HG03025 (cell line): ENCODE measurements at regions not wholly inside any gene's neighbourhood (a gene's known extent, or its start where the extent isn't known, plus 50 kb on each side); places are given as distances from the start of the nearest gene placed in this dataset.

Experiments used
- ATAC-seq: cut with Tn5 transposase; IDR thresholded peaks from one replicate; pipeline ENCODE4 v1.9.1; 2021; ENCODE audit warnings: mild to moderate bottlenecking, moderate library complexity; ENCODE audit not compliant: unreplicated experiment, low FRiP score

DNA sequence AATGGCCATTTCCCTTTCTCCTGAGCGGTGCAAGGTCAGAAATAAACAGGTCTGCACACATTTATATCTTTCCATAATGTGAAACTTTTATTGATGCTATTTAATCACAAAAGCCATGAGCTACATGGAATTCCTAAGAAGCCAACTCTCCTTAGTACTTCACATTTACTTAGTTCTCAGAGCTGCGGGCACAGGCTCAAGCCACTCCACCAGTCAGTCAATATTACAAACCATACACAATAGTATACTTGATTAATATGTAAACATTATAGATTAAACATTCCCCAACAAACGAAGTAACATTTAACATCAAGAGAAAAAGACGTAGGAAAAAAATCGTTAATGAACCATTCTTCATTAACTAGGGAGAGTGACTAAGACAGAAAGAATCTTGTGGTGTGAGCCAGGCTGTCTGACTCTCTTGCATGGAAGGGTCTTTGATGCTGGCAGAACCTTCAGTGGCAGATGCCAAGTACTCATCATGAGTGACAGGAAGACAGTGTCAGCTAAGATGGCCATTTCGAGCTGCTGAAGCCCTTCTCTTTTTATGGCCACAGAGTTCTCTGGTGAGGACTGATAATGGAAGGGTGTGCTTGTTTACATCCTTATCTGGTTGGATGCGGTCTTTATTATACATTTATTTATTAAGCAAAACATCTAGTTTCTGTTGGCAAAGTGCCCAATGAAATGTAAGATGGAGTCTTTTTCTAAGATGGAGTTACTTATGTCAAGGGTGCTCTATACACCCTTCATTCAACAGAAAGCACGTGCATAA is 115.5 kb upstream of the TUT7 start:
- no peak for ATAC-seq

DNA sequence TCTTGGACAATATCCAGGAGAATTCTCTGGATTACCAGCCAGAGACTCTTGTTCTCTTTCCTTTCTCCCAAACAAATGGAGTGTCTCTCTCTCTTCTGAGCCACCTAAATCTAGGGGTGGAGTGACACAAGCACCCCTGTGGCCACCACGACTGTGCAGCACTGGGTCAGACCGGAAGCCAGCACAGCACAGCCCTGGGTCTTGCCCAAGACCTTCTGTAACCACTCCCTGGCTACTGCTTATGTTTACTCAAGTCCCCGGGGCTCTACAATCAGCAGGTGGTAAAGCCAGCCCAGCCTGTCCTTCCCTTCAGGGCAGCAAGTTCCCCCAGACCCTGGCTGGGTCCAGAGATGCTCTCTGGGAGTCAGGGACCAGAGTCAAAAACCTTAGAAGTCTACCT is 110.0 kb upstream of the TUT7 start:
- ATAC-seq, result no peak

DNA sequence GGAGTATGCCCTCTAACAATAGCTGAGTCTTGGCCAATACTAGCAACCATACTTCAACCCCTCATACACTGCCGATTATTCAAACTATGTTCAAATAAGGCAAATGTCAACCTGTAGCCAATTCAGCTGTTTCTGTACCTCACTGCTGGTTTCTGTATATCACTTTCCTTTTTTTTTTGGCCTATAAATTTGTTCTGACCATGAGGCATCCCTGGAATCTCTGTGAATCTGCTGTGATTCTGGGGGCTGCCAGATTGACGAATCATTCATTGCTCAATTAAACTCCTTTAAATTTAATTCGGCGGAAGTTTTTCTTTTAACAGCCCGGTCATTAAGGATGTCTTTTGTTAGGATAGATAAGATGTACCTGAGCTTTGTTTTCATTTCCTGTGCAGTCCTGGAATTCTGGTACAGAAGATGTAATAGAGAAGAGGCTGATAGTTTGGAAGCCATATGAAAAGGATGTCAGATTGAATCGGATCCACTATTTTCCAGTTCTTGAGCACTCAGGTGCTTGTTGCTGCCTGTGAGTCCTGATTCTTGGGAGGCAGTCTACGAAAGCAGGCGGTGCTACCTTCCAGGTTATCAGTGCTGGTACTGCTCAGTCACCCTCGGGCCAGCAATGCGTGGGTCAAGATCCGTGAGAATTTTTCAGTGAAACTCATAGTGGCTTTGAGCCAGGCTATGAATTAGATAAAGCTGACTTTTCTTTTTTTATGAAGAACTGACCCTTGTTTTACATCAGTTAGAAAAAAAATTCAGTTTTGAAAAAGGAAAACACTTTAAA is 106.2 kb upstream of the TUT7 start:
- ATAC-seq, result no peak

DNA sequence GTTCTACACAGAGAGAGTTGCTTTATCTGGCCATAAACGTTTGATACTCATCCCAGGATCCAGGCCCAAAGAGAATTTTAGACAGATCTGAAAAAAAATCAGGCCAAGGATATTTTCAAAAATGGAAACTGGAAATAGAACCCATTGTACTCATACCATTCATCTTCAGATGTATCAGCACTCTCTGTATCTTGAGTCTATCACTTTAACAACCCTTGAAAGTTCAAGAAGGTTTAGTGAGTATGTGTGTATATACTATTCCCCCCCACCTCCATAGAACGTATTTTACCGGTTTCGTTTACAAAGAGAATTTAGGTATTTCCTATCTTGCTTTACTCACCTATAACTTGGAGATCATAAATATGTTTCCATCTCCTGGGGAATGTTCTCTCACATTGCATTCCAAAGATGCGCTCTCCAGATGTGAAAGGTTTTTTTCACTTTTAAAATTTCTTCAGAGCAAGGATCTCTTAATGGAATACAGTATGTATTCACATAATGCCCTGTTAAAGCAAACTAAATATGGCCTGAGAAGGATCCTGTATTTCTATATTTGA is 105.5 kb upstream of the TUT7 start:
- no peak for ATAC-seq

DNA sequence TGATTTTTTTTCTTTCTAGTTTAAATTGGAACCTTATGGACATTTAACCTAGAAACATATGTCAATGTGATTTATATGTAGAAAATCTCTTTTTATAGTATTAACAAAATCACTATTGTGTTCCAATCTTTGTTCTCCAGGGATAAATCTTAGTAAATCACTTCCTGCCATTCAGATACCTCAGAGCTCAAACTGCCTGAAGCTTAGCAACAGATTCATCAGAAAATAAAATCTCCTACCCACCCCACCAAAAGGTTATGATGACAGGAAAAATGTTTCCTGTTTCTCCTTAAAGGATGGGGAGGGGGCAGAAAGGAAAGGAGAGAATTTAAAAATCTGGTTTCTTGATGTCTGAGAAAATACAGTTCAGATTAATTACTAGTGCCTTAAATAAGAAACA is 105.0 kb upstream of the TUT7 start:
- no peak for ATAC-seq

DNA sequence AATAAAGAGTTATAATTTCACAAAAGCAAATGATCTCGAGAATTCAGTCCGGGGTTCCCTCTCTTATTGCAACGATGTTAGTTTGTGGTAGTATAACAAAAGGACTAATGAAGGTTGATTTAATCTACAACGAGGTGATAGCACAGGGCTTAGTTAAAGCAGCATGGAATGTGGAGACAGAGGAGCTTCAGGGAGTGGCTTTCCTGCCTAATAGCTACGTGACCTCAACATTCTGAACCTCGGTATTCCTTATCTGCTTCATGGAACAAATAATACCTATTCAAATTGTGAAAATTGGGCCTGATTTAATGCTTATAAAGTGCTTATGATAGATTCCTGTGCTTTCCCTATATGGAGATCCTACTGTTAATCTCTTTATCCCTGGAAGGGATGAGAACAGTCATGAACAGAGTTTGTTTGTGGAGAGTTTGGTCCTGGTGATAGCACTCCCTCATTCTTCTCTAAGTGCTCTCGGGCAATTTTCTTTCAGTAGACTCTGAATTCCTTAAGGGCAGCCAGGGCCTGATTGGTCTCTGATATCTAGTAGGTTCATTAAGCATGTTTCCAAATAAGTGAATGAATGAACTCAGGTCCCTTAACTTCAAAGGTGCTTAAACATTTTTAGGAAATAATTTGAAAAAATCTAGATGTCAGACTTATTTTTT is 104.1 kb upstream of the TUT7 start:
- ATAC-seq, result no peak

DNA sequence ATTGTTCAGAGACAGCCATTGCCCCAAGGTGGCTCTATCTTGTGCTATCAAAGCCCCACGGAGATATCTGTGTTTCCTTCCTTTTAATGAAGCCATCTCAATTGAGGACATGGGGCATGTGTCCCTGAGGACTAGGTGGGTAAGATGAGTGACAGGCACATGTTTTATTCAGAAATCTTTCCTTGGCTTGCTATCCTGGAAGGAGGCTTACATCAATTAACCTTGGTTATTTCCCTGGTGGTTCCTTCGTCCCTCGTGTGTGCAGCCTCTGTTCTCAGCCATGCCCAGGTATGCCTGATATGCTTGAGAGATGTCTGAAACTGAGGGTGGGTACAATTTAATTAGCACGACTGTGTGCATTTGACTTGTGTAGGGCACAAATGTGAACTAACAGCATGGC is 102.2 kb upstream of the TUT7 start:
- no peak for ATAC-seq

DNA sequence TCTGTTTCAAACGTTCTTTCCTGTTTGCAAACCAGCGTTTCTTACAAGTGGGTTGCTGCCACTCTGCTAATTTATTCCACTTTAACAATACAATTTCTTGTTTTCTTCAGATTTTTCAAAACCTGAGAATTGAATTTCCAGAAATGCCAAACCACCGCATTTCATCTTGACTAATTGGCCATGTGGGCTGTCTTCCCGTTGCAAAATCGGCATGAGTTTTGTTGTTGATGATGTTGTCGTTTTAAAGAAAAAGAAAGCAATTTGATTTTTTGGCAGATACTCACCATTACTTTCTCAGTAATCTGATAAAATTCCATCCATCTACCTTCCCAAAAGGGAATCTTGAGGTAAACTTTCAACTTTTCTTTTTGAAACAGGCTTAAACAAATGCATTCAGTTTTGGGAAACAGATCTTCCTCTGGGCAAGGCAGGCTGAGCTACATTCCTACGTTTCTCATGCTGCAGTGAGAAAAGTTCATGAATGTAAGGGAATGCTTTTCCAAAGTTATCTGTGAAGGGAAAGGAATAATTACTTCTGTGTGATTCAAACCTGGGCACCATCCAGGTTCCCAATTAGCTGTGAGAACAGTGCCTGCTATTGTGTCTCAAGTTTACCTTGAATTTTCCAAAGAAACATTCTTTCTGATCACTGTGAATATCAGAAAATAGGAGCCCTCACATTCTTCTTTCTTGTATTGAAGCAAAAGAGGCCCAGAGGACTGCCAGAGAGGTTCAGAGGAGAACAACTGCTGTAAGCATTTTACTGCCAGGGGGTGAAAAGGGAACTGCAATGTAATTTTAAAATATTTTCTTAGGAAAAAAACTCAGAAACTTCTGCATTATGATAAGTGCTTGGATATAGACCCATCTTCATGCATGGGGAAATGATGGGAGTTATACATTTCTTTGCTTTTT is 100.7 kb upstream of the TUT7 start:
- no peak for ATAC-seq

DNA sequence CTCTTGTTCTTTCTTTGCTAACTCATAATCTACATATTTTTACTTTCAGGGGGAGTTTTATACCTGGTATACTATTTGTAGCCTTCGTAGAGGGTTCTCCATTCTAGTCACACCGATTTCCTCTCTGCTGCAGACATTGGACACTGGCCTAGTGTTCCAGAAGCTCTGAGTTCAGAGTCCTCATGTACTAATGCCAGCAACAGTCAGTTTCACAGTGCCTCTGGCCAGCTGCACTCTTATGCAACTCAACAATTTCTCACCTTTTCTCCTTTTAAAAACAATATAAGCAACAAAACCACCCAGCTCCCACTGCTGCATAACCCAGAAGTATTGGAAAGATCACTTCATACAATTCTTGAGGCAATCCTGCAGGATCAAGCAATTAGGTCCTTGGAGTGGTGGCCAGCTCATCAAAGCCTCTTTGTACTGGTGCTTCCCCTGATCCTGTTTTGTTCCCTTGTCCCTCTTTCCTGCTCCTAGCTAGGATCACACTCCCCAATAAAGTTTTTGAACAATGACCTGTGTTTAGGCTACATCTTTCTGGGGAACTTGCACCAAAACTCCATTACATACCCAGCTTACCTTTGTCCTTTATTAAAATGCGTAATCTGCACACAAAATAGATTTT is 98.1 kb upstream of the TUT7 start:
- ATAC-seq, result no peak

DNA sequence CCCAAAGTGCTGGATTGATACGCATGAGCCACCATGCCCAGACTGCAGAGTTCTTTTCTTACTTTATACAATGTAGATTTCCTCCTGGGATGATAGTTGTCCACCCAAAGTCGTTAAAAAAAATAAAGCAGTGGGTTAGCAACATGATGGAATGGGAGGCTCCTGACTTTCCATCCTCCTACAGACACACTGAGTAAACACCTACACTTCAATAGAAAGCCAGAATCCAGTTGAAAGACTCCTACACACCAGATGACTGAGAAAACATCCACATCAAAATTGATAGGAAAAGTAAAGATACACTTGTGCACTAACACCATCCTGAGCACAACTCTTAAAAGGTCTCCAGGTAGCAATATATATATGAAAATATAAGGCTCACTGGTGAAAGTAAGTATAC is 95.0 kb upstream of the TUT7 start:
- ATAC-seq, result no peak

DNA sequence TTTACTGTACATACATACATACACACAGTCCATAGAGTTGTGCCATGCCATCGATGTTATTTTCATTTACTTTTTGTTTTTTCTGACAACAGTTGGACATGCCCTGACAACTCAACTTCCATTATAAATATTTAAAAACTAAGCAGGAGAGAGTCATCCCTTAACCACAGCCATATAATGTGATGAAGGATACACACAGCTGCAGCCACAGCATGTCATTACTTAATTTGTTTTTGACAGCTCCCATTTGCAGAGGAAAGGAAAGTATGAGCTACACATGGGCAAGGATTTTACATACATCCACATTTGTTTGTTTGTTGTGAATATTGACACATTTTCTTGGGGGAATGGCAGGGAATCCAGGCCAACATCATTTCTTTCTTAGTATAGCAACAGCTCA is 91.5 kb upstream of the TUT7 start:
- ATAC-seq, result no peak

DNA sequence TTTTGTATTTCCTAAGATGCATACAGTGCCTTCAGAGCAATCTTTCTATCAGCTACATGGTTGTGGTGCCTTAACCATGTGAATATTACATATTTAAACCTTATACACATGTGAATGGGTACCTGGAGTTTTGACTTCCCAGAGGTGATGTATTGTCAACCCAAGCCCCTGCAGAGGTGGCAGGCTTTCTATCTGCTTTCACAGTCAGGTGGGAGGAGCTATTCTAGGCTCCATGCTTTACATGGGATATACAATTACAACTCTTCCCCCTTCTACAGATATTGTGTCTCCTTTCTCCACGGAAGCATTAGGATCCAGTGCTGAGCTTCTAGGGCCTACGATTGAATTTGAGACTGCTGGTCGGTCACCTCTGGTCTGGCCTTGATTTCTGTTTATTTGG is 89.8 kb upstream of the TUT7 start:
- no peak for ATAC-seq

DNA sequence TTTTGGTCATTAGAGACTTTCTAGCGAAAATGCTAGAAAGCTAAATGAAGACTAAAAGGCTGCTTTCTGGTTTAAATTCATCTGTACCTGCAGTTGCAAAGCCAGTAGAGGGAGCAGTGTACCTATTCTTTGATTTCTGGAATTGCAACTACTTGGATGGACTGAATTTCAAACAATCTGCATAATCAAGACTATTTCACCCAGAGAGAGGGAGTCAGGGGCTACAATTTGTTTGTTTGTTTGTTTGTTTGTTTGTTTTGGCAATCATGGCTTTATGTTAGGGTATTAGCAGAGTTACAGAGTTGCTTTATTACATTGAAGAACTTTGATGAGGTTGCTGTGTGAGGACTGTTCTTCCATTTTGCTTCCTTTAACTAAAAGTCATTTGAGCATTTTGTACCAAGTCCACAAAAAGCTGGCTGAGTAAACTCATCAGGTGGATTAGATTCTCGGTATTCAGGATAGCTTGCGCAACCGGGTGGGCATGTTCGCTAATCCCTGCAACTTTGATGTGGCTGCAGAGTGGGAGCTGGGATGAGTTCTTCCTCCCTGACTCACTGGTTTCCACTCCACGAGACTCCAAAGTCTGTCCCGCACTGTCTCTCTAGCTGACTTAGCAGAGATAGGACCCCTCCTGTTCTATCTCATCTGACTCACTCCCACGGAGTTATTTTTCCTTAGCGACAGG is 80.0 kb upstream of the TUT7 start:
- no peak for ATAC-seq

DNA sequence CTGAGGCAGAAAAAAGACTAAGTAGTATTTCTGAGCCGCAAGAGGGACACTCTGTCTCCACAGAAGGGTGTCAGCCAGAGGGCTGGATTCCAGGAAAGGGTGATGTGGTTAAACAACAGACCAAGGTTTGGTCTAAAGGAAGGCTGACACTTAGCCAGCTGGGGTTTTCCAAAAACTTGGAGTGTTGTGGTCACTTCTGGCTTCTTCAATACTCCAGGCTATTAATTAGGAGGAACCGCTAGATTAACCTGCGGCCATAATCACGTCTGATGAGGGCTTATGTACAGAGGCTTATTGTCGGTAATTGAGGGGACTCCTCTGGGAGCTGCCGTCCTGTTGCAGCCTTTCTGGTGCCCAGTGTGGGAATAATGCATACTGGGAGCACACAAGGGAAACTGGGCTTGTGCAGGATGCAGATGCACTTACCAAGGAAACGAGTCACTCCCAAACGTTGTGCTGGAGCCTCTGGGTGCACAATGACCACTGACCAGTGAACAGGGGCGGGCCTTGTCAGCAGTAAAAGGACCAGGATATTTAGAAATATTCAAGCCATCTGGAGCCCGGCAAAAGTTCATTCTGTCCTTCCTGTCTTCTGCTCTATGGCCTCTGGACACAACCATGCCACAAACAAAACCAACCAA is 70.2 kb upstream of the TUT7 start:
- ATAC-seq, result no peak

DNA sequence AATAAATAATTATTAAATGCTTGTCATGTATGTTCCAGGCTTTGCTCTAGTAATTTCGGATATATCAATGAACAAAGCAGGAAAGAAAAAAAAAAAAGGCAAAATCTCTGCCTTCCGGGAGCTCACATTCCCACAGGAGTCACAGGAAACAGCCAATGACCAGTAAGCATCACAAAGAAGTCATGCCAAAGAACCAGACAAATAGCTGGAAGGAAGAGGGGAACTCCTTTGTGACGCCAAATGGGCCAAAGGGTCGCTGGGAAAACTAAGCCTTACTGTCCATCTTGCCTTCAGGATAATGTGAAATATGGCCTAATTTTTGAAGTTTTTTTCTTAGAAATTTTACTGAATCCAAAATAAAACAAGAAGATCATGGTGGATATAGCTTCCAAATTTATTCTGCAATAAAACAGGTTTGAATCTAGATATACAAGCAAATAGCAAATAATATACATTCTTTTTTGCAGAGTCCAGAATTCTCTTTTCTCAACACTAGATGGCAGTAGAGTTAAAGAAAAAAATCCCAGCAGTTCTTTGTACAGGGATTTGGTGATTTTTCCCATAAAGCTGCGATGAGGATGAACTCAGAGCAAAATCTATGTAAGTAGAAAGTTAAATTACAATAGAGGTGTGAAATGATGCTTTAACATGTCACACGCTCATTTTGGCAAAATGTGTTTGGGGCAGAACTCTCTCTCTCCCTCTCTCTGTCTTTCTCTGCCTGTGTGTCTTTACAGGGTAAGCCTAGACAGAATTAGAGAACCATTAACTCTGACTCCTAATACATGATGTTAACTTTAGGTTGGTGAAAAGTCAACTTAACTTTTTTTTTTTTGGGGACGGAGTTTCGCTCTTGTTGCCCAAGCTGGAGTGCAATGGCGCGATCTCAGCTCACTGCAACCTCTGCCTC is 60.0 kb upstream of the TUT7 start:
- no peak for ATAC-seq

DNA sequence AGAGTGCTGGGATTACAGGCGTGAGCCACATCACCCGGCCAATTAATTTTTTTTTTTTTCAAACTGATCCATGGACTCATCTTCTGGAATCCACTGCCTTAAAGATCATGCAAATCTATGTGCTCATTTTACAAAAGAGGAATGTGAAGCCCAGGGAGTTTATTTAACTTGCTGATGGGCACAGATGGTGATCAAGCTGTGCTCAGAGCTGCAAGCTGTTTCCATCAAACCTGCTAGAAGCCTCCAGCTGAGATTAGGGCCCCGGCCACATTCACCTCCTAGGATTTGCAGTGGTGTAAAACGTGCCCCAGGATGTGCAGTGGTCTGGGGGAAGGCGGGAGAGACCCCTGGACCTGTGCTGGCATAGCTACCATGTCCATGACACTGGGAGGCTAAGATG is 56.1 kb upstream of the TUT7 start:
- ATAC-seq, result no peak

DNA sequence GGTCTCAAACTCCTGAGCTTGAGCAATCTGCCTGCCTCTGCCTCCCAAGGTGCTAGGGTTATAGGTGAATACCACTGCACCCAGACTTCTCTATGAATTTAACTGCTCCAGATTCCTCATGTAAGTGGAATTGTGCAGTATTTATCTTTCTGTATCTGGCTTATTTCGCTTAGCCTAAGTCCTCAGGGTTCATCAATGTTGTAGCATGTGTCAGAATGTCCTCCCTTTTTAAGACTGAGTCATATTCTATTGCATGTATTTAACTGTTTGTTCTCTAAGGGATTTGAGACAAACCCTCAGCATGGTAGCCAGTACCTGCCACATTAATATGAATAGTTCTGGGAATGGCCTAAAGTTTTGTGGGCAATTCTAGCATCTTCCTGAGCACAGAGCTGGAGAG is 53.9 kb upstream of the TUT7 start:
- no peak for ATAC-seq

DNA sequence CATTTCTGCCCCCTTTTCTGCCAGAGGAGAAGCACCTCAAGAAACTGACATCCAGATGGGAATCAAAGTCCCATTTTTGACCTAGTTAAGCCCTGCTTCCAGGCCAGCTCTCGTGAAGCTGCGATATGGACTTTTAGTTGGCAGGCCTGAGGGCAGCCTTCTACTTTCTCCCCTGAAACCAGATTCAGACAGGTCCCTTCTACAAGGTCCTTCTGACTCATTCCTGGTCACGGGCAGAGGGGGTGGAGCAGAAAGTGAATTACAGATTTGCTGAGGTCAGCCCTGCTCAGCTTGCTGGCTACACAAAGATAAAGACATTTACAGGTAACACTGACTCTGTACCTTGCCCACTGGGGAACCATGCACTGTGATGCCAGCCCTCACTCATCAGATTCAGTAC is 52.8 kb upstream of the TUT7 start:
- ATAC-seq, result no peak
